Prostate gland (tissue), 2 donors: ENCODE measurements at regions not wholly inside any gene's neighbourhood (a gene's known extent, or its start where the extent isn't known, plus 50 kb on each side); places are given as distances from the start of the nearest gene placed in this dataset.

Experiments used
- DNase-seq: peaks from one replicate; pipeline ENCODE4 v3.0.0-alpha.2; 2019; ENCODE audit warnings: low spot score
- H3K27ac ChIP-seq, 2 donors: fragments of 200-600 bp; sonication (generic); 2 replicates each; pipeline ENCODE4 v1.5.1; 2017 to 2019
- H3K27me3 ChIP-seq: fragments of 200-600 bp; sonication (generic); replicated peaks from 2 replicates; pipeline ENCODE4 v1.5.1; 2019; ENCODE audit not compliant: insufficient read depth
- H3K36me3 ChIP-seq, 2 donors: fragments of 200-600 bp; sonication (generic); 1 replicate in 1 of 2; 2 replicates in 1 of 2; pipeline versions ENCODE4 v1.5.1 to v1.8.1; 2017 to 2019
- H3K4me1 ChIP-seq: fragments of 200-600 bp; sonication (generic); replicated peaks from 2 replicates; pipeline ENCODE4 v1.5.1; 2019
- H3K4me3 ChIP-seq, 2 donors: fragments of 200-600 bp; sonication (generic); 2 replicates each; pipeline ENCODE4 v1.5.1; 2017 to 2019
- H3K9me3 ChIP-seq: fragments of 200-600 bp; sonication (generic); 2 replicates; pipeline ENCODE4 v1.5.1; 2017
- POLR2A ChIP-seq: fragments of 450-650 bp; IDR thresholded peaks from one replicate; pipeline ENCODE4 v1.6.1; 2016; ENCODE audit warnings: antibody characterized with exemption, mild to moderate bottlenecking
- POLR2AphosphoS5 ChIP-seq: sonication (generic); formaldehyde crosslinking; IDR thresholded peaks from one replicate; pipeline ENCODE4 v1.6.1; 2017; ENCODE audit warnings: antibody characterized with exemption
- WGBS: methylation state at CpG from one replicate; pipeline ENCODE4 v1.1.5; 2018; 5-methylcytosine and 5-hydroxymethylcytosine counted together
- intact Hi-C: fragments of 100-400 bp; cut with DNase I; formaldehyde crosslinking; loops from one replicate; pipeline ENCODE4 v1.14.2; 2022
- TF ChIP-seq, protein P1 (sequence below), 4 experiments: fragments of 200-600 bp in 2 of 4; fragments of 450-650 bp in 2 of 4; sonication (generic) in 2 of 4; IDR thresholded peaks; 1 replicate in 3 of 4; 2 replicates in 1 of 4; pipeline ENCODE4 v1.5.1; 2016 to 2019; ENCODE audit warnings: antibody characterized with exemption in 4 of 4, mild to moderate bottlenecking in 2 of 4, moderate library complexity in 2 of 4

- no peak overlapping the region for H3K4me3 ChIP-seq
- no peaks in the 10 kb centered on the region for H3K27me3 ChIP-seq
- intact Hi-C loops, result no loop called here
- 93% methylated on average over 1 of the region's 1 CpG for WGBS
- DNase-seq, result no peak
- H3K4me1 ChIP-seq, result no peaks in the 10 kb centered on the region
- TF ChIP-seq, protein P1, sequence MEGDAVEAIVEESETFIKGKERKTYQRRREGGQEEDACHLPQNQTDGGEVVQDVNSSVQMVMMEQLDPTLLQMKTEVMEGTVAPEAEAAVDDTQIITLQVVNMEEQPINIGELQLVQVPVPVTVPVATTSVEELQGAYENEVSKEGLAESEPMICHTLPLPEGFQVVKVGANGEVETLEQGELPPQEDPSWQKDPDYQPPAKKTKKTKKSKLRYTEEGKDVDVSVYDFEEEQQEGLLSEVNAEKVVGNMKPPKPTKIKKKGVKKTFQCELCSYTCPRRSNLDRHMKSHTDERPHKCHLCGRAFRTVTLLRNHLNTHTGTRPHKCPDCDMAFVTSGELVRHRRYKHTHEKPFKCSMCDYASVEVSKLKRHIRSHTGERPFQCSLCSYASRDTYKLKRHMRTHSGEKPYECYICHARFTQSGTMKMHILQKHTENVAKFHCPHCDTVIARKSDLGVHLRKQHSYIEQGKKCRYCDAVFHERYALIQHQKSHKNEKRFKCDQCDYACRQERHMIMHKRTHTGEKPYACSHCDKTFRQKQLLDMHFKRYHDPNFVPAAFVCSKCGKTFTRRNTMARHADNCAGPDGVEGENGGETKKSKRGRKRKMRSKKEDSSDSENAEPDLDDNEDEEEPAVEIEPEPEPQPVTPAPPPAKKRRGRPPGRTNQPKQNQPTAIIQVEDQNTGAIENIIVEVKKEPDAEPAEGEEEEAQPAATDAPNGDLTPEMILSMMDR (IDR thresholded peaks at IDR 0.05), result no peak
- TF ChIP-seq POLR2A, result no peak
- TF ChIP-seq POLR2AphosphoS5, result no peak
- H3K9me3 ChIP-seq, result no peaks in the 10 kb centered on the region
- no peaks in the 10 kb centered on the region for H3K36me3 ChIP-seq
- H3K27ac ChIP-seq, result no peak overlapping the region
These were observed 430.1 kb upstream of the JAG1 start for GRCh38 chr20:11103866-11104265.

GRCh38 chr20:11108102-11108810 lies 434.5 kb upstream of the JAG1 start:
- H3K36me3 ChIP-seq, result no peaks in the 10 kb centered on the region
- intact Hi-C loops, result no loop called here
- TF ChIP-seq, protein P1 (IDR thresholded peaks at IDR 0.05), result no peak
- TF ChIP-seq POLR2A (no peak), POLR2AphosphoS5 (no peak)
- WGBS, result 66% methylated on average over 4 of the region's 4 CpGs
- H3K27me3 ChIP-seq, result no peaks in the 10 kb centered on the region
- H3K4me1 ChIP-seq, result no peaks in the 10 kb centered on the region
- no peaks in the 10 kb centered on the region for H3K9me3 ChIP-seq
- H3K4me3 ChIP-seq, result no peak overlapping the region
- no peak overlapping the region for H3K27ac ChIP-seq
- DNase-seq, result no peak

GRCh38 chr20:11110535-11110934 lies 436.7 kb upstream of the JAG1 start:
- Histone ChIP-seq H3K27me3 (no peaks in the 10 kb centered on the region), H3K27ac (no peak overlapping the region), H3K36me3 (no peaks in the 10 kb centered on the region), H3K4me1 (no peaks in the 10 kb centered on the region), H3K4me3 (no peak overlapping the region), H3K9me3 (no peaks in the 10 kb centered on the region)
- TF ChIP-seq POLR2A (no peak), POLR2AphosphoS5 (no peak)
- TF ChIP-seq, protein P1 (IDR thresholded peaks at IDR 0.05), result no peak
- no peak for DNase-seq
- intact Hi-C loops, result no loop called here
- 93% methylated on average over 4 of the region's 4 CpGs for WGBS

DNA sequence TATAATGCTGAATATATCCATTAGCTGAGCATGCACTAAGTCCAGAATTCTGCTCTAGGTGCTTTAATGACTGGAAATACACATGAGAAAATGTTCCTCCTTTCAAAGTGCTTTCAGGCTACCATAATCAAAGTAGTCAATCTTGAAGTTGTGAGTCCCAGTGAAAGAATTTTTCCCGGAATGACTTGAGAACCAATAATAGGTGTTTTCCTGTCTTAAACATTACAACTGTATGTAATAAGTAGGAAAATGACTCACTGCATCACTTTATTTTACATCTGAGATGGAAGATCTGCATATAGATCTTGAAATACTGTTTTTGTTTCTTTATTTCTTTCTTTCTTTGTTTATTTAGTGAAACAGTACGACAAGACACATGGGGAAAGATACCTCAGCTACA lies 437.4 kb upstream of the JAG1 start:
- H3K4me1 ChIP-seq, result no peaks in the 10 kb centered on the region
- H3K9me3 ChIP-seq, result no peaks in the 10 kb centered on the region
- no peaks in the 10 kb centered on the region for H3K36me3 ChIP-seq
- DNase-seq, result no peak
- H3K27me3 ChIP-seq, result no peaks in the 10 kb centered on the region
- no peak overlapping the region for H3K27ac ChIP-seq
- no peak overlapping the region for H3K4me3 ChIP-seq
- intact Hi-C loops, result no loop called here
- TF ChIP-seq POLR2A (no peak), POLR2AphosphoS5 (no peak)
- TF ChIP-seq, protein P1 (IDR thresholded peaks at IDR 0.05), result no peak
- 80% methylated on average over 2 of the region's 2 CpGs for WGBS

GRCh38 chr20:11112832-11113231 lies 439.0 kb upstream of the JAG1 start:
- Histone ChIP-seq H3K27ac (no peak overlapping the region), H3K36me3 (no peaks in the 10 kb centered on the region), H3K4me3 (no peak overlapping the region), H3K9me3 (no peaks in the 10 kb centered on the region), H3K27me3 (no peaks in the 10 kb centered on the region), H3K4me1 (no peaks in the 10 kb centered on the region)
- TF ChIP-seq POLR2AphosphoS5 (no peak), POLR2A (no peak)
- TF ChIP-seq, protein P1 (IDR thresholded peaks at IDR 0.05), result no peak
- intact Hi-C loops, result no loop called here
- DNase-seq, result no peak
- WGBS, result 50% methylated on average over 2 of the region's 2 CpGs
